Kasumi-1 (cell line): ENCODE measurements at regions not wholly inside any gene's neighbourhood (a gene's known extent, or its start where the extent isn't known, plus 50 kb on each side); places are given as distances from the start of the nearest gene placed in this dataset.
"Not testable (repeated sequence)": the region's sequence is repeated elsewhere in the genome, so short reads cannot be mapped to it uniquely, and the experiment has no call there.

Experiments
- DNase-seq, 2 experiments: peaks; one replicate each; lab custom pipeline; 2025; lab: John Stamatoyannopoulos, UW

- no peak for DNase-seq
Measured at GRCh38 chr16:6725634-6726331, 606.9 kb upstream of the RBFOX1 start.

GRCh38 chr16:6725206-6725605 lies 607.4 kb upstream of the RBFOX1 start:
- DNase-seq = not testable (repeated sequence)

GRCh38 chr16:6722786-6723185 lies 609.9 kb upstream of the RBFOX1 start:
- no peak for DNase-seq

GRCh38 chr16:6714510-6714909 lies 618.1 kb upstream of the RBFOX1 start:
- no peak for DNase-seq

- DNase-seq = no peak
Measured at GRCh38 chr16:6709736-6710135, 622.9 kb upstream of the RBFOX1 start.

GRCh38 chr16:6708576-6709215 lies 623.9 kb upstream of the RBFOX1 start:
- no peak for DNase-seq

GRCh38 chr16:6704306-6704930 lies 628.2 kb upstream of the RBFOX1 start:
- no peak for DNase-seq

- no peak for DNase-seq
Measured at GRCh38 chr16:6701096-6701495, 631.5 kb upstream of the RBFOX1 start.

GRCh38 chr16:6698548-6698947 lies 634.1 kb upstream of the RBFOX1 start:
- DNase-seq = no peak

GRCh38 chr16:6695666-6696065 lies 637.0 kb upstream of the RBFOX1 start:
- no peak for DNase-seq

GRCh38 chr16:6694636-6695035 lies 638.0 kb upstream of the RBFOX1 start:
- DNase-seq = no peak

- DNase-seq = not testable (repeated sequence)
Measured at GRCh38 chr16:6693418-6693817, 639.2 kb upstream of the RBFOX1 start.

- no peak for DNase-seq
Measured at GRCh38 chr16:6692874-6693273, 639.8 kb upstream of the RBFOX1 start.

- no peak for DNase-seq
Measured at GRCh38 chr16:6690741-6691140, 641.9 kb upstream of the RBFOX1 start.

- DNase-seq = no peak
Measured at GRCh38 chr16:6689643-6690042, 643.0 kb upstream of the RBFOX1 start.

GRCh38 chr16:6687593-6687992 lies 645.1 kb upstream of the RBFOX1 start:
- no peak for DNase-seq

GRCh38 chr16:6684076-6684673 lies 648.5 kb upstream of the RBFOX1 start:
- DNase-seq = peak; percentile 2 to 4

- DNase-seq = peak; percentile 6 to 21
Measured at GRCh38 chr16:6682142-6682811, 650.4 kb upstream of the RBFOX1 start.

- no peak for DNase-seq
Measured at GRCh38 chr16:6678586-6678985, 654.1 kb upstream of the RBFOX1 start.

GRCh38 chr16:6674071-6674470 lies 658.6 kb upstream of the RBFOX1 start:
- DNase-seq = no peak

GRCh38 chr16:6672507-6672906 lies 660.1 kb upstream of the RBFOX1 start:
- DNase-seq = no peak

GRCh38 chr16:6667393-6667792 lies 665.3 kb upstream of the RBFOX1 start:
- DNase-seq = no peak
